Colon (tissue), 2 donors: ENCODE measurements at regions not wholly inside any gene's neighbourhood (a gene's known extent, or its start where the extent isn't known, plus 50 kb on each side); places are given as distances from the start of the nearest gene placed in this dataset.
"Not testable (repeated sequence)": the region's sequence is repeated elsewhere in the genome, so short reads cannot be mapped to it uniquely, and the experiment has no call there.

Experiments
- FAIRE-seq: peaks from 2 replicates; lab custom pipeline; 2012; peaks lifted over from hg19 to GRCh38; lab: Jason Lieb, UNC
- donor health status: control.
- donor health status: control.

DNA sequence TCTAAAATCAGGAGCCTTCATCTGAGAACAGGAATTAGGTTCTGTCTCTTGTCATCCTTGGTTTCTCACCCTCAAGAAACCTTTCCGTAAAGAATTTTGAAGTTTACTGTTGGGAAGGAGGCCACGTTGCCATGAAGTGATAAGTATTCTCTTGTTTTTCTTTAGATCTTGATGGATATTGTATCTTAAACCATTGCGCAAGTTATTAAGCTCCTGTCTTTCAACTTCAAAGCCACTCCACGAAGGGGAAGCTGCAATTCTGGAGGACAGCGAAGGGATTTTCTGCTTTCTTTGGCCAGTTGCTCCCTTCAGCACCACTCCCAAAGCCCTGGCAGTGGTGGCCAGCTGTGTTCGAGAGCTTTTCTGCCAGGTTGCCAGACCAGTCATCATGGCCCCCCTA, 198.1 kb upstream of the EXOC2 start:
- FAIRE-seq, result no peak

DNA sequence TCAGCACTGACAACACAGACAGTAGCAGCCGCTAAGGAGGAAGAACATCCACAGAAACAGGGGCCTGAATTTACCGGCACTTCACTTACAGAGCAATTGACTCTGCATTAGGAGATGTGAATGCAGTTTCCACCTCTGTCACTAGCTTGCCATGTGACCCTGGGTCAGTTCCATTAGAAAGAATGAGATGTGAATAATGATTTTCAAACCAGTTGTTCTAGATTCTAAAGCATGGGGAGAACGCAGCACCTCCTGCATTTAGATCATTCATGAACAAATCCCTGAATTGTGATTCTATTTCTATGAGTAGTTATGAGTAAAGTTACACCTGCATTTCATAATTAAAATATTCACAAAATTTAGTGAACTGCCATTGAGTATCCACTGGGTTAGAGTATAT, 197.3 kb upstream of the EXOC2 start:
- FAIRE-seq, result no peak

DNA sequence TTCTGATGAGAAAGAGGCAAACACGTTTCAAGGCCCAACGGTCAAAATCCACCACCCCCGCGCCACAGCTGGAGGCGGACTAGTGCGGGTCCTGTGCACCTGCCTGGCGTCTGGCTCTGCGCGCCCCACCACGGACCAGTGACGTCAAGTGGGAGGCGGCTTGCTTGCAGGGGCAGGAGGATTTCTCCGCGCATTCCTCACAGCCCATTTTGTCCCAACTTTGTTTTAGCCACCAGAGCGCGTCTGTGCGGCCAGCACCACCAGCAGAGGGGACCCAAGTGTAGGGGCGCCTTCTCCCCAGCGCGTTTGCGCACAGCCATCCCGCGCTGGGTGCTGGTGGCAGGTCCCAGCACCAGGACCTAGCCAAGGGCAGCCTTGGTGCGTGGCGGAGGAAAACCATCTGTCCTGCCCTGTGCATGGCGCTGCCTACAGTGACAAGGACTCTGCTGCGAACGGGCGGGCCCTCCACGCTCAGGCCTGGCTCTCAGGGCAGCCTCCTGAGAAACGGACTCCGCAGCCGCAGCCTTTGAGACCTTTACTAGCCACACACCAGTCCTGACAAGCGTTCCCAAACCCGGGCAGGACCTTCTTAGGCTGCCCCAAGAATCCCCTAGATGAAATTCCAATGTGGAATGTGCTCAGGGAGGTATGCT, 194.8 kb upstream of the EXOC2 start:
- FAIRE-seq, result no peak

DNA sequence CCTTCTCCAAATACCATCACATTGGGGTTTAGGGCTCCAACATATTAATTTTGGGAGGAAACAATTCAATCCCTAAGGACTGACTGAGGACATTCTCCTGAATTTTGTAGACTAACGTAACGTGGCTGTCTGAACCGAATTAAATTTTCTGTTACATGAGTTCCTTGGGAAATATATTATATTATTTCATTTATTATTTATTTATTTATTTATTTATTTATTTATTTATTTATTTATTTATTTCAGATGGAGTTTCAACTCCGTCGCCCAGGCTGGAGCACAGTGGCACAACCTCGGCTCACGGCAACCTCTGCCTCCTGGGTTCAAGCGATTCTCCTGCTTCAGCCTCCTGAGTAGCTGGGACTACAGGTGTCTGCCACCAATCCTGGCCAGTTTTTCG, 193.2 kb upstream of the EXOC2 start:
- not testable (repeated sequence) for FAIRE-seq

DNA sequence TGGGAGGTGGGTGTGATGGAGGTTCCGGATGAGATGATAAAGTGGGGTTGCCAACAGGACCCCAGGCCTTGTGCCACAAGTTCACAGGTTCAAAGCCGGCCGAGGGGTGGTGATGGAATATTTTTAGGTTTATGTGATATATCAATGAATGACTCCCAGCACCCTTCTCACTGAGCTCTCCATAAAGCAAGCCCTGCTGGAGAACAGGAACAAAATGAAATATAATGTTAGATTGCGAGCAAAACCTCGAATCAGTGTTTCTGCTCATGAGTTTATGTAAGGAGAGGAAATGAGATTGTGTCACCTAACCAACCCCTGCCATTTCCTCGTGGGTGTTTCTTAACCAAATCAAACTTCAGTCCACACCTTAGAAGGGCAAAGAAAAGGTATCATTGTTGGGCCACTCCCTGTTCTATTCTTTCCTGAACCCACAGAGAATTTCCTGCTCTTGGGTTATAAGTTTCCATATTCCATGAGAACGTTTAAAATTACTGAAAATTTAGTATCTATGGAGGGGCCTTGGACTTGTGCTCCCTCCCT, 192.2 kb upstream of the EXOC2 start:
- FAIRE-seq, result no peak

DNA sequence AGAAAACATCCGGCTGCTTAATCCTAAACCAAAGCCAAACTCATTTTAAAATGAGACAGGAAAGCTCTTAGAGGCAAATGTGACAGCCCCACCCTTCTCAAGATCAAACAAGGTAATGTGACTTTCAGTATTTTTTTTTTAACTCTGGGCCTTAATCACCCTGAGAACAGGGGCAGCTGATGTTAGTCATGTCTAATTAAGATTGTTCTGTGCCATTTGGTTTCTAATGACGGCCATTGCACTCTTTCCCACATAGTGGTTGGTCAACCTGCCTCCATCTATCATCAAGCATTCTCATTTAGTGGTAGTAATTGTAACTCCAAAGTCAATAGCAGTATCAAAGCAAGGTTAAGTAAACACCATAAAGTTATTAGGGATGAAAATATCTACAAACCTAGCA, 191.6 kb upstream of the EXOC2 start:
- no peak for FAIRE-seq

DNA sequence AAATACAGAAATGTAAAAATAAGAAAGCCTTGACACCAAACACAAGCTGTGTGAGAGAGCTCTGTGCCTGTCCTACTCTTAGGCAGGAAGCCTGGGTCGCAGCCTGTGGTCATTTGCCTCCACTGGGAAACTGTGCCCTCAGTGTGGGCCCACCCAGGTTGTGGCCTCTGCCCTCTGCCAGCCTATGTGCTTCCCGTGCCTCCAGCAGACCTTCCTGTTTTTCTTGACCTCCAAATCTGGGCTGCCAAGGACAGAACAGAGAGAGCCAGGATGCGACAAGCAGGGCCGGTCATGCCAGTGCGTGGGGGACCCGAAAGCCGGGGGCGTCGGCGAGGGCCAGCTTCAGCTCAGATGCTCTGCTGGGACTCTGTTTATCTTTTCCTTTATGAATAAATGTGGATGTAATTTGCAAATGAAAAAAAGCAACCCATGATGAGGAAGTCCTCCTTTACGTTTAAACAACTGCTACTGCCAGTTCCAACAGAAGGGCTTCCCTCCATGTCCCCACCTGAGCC, 189.2 kb upstream of the EXOC2 start:
- no peak for FAIRE-seq

DNA sequence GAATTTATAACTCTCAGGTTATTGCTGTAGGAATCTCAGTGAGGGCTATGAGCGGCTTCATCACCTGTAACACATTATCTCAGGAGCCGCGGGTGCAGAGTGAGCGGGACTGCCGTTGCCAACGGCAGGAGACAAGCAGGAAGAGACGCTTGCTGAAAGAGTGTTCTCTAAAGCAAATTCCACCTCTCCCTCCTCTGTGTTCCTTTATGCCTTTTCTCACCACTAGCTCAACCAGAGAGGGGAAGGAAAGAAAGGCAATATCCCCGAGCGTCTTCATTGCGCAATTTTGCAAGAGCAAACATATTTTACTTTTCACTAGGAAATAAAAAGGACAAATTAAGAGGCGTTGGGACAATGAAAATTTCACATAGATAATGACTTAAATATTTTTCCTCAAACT, 185.2 kb upstream of the EXOC2 start:
- FAIRE-seq, result no peak

DNA sequence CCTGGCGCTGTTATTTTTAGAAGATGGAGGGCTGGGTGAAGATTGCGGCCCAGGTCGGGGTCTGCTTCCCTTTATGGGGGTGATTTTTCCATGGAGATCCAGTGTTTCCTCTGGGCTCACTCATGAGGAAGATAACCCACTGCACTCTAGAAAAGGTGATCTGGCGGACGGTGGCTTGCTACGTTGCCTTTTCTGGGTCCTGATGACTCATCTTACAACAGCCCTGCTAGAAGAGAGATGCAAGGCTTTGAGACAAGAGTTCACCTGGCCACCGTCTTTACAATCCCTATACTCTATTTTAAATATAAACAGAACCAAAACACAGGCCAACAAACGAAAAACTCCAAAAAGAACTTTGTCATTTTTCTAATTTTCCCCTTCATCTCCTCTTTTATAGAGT, 182.1 kb upstream of the EXOC2 start:
- FAIRE-seq, result no peak

DNA sequence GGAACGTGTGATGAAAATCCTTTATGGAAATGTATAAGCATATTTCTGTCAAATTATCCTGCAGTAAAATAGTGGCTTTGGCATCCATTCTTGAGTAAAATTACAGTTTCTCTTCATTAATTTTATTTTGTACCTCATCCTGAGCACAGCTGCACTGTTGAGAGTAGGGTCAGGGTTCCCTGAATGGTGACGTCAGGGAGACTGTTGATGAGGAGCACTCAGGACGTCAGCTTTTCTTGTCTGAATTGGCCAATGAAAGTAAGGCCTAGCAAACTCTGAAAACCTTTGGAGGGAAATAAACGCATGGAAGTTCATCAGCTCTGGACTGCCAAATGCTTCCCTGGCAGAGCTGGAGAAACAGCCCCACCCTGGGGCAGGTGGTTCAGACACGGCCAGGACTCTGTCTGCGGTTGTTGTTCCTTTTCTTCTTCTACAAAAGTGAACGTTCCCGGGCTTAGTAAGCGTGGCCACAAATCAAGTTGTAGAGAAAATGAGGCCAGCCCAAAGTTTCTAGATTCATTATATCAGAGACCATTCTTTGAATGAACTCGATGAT, 179.7 kb upstream of the EXOC2 start:
- FAIRE-seq, result no peak

DNA sequence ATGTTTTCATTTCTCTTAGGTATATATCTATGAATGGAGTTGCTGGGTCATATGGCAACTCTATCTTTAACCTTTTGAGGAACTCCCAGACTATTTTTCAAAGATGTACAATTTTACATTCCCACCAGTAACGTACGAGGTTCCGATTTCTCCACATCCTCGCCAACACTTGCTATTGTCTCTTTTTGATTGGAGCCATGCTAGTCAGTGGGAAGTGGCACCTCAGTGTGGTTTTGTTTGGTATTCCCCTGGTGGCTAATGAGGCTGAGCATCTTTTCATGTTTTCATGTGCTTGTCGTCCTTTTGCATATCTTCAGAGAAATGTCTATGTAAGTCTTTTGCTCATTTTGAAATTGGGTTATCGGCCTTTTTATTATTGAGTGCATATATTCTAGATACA, 178.6 kb upstream of the EXOC2 start:
- no peak for FAIRE-seq

DNA sequence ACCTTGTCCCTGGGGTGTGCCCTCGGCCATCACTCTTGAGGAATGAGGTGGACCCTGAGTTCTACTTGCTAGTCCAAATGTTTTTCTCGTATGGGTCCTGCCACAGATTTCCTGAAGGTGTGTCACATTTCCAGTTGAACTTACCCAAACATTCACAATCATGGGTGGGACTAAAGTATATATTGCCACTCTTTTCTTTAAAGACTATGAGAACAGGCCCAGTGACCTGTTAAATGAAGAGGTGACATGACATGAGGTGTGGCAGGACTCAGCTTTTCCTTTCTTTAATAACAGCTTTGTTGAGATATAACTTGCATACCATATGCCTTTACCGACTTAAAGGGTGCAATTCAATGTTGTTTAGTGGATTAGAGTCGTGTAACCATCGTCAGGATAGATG, 177.2 kb upstream of the EXOC2 start:
- FAIRE-seq, result no peak

DNA sequence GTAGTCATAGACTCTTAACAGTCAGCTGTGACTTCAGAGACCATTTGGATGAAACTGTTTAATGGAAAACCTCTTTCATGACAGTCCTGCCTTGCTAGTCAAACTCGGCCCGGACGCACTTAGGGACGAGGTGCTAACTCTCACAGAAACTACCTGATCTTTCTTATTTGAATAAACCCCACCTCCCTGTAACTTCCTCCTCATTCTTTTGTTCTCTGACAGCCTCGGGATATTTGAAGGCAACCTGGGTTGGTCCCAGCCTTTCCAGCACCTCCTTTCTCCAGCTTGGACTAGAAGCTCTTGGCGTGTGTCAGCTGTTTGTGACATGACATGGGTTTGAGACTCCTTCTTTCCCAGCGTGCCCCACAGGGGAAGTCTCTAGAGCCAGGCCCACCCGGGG, 175.3 kb upstream of the EXOC2 start:
- FAIRE-seq, result no peak

DNA sequence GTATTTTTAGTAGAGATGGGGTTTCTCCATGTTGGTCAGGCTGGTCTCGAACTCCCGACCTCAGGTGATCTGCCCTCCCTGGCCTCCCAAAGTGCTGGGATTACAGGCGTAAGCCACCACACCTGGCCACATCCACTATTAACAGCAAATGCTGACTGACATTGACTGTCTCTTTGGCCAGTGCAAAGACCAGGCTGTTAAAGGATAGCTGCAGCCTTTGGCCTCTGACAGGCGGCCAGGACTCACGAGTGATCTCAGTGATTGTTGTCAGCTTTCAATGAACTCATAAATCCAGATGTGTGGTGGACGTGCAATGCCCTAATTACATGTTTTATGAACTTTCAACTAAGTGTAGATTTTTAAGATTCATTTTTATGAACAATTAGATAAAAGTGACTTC, 174.4 kb upstream of the EXOC2 start:
- no peak for FAIRE-seq

DNA sequence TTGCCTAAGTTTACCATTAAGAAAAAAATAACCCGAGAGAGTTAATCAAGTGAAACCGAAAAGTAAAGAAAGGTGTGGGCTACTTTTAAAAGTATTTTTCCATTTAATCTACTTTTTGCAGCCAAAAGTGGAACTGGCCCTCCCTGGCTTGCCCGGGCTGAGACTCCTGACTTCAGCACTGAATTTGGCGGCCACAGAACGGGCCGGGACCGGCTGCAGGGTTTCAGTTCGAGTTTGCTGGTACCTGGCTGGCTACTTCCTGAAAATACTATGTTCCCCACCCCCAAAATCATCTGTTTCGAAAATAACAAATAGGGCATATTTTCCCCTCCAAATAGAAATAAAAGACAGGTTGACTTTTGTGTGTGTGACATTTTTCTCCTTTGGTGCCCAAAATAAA, 173.4 kb upstream of the EXOC2 start:
- no peak for FAIRE-seq

DNA sequence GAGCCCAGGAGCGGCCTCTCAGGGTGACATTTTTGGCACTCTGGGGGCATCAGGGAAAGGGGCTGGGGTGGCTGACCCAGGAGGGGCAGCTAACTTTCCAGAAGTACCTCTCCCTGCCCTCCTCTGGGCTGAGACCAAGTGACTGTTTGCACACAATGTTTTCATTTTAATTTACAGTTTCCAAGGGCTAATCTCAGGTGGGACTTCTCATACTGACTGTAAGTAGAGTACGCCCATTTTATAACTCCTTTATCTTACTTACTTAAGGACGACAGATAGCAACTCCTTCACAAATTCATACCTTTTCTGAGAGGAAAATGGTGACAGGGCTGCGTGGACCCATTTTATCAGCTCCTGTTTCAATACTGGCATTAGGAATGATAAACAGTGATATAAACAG, 172.9 kb upstream of the EXOC2 start:
- FAIRE-seq, result no peak

DNA sequence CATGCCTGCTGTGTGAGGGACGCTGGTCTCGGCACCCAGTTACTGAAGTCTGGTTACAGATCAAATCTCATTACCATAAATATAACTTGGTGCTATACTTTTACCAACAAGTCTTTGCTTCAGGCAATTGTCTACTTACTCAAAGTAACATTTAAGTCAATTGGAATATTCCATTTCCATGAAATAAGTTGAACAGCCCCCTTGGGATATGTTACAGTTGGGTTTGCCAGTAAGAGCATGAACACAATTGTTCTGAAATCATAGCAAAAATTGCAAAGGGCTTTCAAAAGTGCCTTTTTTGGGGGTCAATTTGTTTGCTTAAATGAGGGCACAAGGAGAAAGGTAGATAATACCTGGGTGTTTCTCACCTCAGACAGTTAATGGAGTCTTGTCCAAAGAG, 170.9 kb upstream of the EXOC2 start:
- FAIRE-seq, result no peak

DNA sequence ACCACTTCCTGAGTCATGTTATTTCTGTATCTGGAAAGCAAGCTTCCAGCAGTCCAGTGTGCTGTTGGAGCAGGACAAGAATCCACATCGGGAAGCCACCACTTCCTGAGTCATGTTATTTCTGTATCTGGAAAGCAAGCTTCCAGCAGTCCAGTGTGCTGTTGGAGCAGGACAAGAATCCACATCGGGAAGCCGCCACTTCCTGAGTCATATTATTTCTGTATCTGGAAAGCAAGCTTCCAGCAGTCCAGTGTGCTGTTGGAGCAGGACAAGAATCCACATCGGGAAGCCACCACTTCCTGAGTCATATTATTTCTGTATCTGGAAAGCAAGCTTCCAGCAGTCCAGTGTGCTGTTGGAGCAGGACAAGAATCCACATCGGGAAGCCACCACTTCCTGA, 170.2 kb upstream of the EXOC2 start:
- FAIRE-seq, result not testable (repeated sequence)

DNA sequence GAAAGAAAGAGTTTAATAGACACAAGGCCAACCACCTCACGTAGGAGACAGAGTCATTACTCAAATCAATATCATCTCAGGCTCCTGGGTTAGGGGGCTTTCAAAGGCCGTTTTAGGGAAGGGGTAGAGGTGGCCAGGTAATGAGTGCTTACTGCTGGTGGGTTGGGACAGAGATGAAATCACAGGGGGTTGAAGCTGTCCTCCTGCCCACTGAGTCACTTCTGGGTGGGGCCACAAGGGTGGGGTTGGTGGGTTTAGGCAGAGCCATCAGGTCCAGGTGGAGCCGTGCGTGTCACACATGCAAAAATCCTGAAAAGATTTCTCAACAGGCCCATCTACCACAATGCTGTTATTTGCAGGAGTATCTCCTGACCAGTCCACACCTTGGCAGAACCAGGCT, 167.0 kb upstream of the EXOC2 start:
- FAIRE-seq, result no peak

DNA sequence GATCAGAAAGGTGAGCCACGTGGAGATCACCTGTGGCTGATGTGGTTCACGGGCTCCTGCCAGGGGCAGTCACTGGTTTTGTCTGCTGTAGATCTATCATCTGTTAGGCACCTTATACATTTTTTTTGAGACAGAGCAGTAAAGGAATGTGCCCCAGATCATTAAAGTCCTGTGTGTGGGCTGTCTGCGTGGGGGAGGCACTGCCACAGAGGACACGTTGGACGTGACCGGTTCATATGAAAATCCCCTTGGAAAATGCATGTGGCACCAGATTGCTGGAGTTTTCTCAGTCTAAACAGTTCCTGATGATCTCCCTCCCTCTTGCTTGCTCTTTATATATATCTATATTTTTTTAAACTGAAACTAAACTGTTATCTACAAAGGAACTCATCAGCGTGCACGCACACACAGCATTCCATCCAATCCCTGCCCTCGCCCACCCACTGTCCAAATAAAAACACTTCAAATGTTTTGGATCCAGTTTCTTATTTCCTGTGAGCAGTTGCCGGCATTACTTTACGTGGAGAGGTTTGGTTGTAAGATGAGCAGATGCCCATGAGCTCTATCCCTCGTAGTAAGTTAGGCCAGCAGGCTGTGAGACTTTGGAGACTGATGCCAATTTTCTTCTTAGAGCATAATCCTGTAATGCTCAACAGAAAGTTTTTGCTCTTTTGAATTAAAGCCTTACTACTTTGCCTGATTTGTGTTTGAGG, 161.6 kb upstream of the EXOC2 start:
- FAIRE-seq, result no peak

DNA sequence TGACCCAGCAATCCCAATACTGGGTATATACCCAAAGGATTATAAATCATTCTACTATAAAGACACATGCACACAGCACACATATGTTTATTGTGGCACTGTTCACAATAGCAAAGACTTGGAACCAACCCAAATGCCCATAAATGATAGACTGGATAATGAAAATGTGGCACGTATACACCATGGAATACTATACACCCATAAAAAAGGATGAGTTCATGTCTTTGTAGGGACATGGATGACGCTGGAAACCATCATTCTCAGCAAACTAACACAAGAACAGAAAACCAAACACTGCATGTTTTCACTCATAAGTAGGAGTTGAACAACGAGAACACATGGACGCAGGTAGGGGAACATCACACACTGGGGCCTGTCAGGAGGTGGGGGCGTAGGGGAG, 159.3 kb upstream of the EXOC2 start:
- not testable (repeated sequence) for FAIRE-seq

DNA sequence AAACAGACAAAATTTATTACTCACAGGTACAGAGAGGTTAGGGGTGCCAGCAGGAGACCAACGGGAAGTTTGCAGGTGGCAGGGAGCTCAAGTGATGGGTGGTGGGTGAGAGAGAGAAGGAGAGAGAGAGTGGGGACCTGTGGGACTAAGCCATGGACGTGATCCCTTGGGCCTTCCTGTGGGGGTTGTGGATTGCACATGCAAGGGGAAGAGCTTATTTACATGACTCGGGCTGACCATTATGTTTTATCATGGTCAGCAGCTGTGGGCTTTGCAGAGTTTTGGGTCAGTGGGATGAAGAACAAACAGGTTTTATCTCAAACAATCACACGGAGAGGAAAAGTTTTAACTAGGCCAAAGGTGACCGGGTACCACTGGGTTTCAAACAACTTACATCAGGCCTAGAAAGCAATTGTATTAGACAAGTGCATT, 156.2 kb upstream of the EXOC2 start:
- FAIRE-seq, result no peak

DNA sequence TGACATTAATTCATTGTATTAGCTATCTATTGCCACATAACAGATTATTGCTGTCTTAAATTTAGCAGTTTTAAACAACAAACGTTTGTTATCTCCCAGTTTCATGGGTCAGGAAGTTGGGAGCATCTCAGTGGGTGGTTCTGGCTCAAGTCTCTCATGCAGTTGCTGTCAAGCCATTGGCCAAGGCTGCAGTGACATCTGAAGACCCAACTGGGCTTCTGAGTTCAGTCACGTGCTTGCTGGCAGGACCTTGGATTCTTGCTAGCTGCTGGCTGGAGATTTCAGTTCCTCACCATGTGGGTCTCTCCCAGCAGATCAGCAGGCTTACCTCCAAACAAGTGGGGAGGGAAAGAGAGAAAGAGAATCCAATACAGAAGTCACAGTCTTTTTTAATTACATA, 152.6 kb upstream of the EXOC2 start:
- no peak for FAIRE-seq
